ENCODE measurements at regions not wholly inside any gene's neighbourhood (a gene's known extent, or its start where the extent isn't known, plus 50 kb on each side); places are given as distances from the start of the nearest gene placed in this dataset.
A peak's percentile ranks its signal among the peaks of the same experiment; 100 is the strongest.
"Not testable (repeated sequence)": the region's sequence is repeated elsewhere in the genome, so short reads cannot be mapped to it uniquely, and the experiment has no call there.

DNA sequence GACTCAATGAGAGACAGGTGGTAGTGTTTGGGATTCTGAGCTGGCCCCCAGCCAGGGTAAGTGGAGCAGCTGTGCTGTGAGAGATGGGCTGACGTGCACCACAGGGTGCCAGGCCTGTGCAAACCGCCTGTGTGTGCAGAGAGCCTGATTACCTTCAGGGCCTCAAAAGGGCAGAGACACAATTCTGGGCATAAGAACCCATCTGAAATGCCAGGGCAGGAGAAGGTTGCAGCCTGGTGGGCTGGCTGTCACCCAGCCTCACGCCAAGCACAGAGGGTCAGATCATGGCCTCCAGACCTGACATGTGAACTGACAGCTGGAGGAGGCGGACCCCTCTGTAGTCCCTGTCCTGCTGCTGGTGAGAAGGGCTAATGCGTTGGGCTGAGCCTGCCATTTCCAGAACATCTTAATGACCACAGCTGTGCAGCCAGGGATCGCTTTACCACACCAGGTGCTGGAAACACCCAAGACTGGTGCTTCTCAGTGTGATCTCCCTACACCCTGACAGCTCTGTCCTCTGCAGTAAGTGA lies 100.9 kb downstream of the ARL4C start:
- H3K4me1 ChIP-seq (ENCODE audit: control insufficient read depth, insufficient read depth, low read length, poor library complexity, severe bottlenecking) = peaks cover 22% of the 10 kb centered on the region

DNA sequence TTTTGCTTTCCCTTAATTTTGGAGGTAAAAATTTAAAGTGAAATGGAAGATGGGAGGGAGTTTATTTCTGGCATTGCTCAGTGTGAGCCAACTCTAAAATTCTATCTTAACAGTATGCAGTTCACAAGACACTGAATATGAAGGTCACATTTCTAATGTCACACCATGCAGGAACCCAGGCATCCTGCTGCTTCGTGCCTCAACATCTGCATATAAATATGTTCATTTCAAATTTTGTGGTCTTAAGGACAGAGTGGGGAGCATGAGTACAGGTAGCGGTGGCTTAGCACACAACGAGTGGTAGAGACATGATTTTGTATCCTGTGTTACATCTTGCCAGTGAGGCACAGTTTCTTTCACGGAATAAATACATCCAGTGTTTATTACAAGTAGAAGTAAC lies 102.4 kb downstream of the ARL4C start:
- H3K4me3 ChIP-seq (ENCODE audit: insufficient read depth, low read depth, low read length, poor library complexity, severe bottlenecking) = no peak overlapping the region
- DNase-seq = no peak
- H3K9me3 ChIP-seq (ENCODE audit: control insufficient read depth, low read length) = no peaks in the 10 kb centered on the region
- H3K27ac ChIP-seq (ENCODE audit: insufficient read depth, low read length, poor library complexity, severe bottlenecking) = peak overlapping the region; percentile 62
- peaks cover 22% of the 10 kb centered on the region for H3K4me1 ChIP-seq (ENCODE audit: control insufficient read depth, insufficient read depth, low read length, poor library complexity, severe bottlenecking)
- H3K27me3 ChIP-seq (replicated peaks; ENCODE audit: control insufficient read depth, insufficient read depth, low read length, poor library complexity, severe bottlenecking) = no peaks in the 10 kb centered on the region
- no peaks in the 10 kb centered on the region for H3K36me3 ChIP-seq (ENCODE audit: control insufficient read depth, insufficient read depth, low read length)

More for the DNA sequence above, 100.9 kb downstream of the ARL4C start:
- Histone ChIP-seq H3K9me3 (ENCODE audit: control insufficient read depth, low read length) (no peaks in the 10 kb centered on the region), H3K36me3 (ENCODE audit: control insufficient read depth, insufficient read depth, low read length) (no peaks in the 10 kb centered on the region), H3K27me3 (replicated peaks; ENCODE audit: control insufficient read depth, insufficient read depth, low read length, poor library complexity, severe bottlenecking) (no peaks in the 10 kb centered on the region), H3K4me3 (ENCODE audit: insufficient read depth, low read depth, low read length, poor library complexity, severe bottlenecking) (no peak overlapping the region), H3K27ac (ENCODE audit: insufficient read depth, low read length, poor library complexity, severe bottlenecking) (no peak overlapping the region)
- no peak for DNase-seq

DNA sequence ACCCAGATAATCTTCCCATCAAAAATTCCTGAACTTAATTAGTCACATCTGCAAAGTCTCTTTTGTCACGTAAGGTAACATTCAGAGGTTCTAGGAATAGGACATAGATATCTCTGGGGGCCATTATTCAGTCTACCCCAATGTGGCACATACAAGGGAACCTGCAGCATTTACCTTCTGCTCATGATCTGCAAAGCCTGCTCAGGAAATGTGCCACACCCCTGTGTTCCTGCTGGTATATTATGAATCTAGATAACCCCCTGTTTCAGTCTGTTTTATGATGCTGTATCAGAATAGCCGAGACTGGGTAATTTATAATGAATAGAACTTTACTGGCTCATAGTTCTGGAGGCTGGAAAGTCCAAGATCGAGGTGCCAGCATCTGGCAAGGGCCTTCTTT lies 103.5 kb downstream of the ARL4C start:
- no peak for DNase-seq
- Histone ChIP-seq H3K4me3 (ENCODE audit: insufficient read depth, low read depth, low read length, poor library complexity, severe bottlenecking) (peak overlapping the region; percentile 13), H3K27ac (ENCODE audit: insufficient read depth, low read length, poor library complexity, severe bottlenecking) (peak overlapping the region; percentile 62)

DNA sequence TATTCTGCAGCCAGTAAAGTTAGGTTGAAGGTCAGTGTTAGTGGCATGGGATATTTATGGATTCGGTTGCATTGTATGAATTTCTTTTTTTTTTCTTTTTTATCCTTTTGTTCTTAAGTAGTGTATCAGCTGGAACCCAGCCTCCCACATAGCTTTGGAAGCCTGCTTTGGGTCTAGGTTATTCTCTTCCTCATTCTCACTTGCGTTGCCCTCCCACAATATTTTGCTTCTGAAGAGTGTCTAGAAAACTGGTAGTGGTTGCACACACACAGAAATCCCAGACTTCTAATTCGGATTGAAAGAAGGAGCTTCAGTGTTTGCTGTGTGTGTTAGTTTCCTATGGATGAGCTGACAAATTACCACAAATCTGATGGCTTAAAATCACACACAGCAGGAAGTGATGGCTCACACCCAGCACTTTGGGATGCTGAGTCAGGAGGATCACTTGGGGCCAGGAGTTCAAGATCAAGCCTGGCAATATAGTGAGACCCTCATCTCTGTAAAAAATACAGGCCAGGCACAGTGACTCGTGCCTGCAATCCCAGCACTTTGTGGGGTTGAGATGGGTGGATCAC lies 104.8 kb downstream of the ARL4C start:
- peaks cover 22% of the 10 kb centered on the region for H3K4me1 ChIP-seq (ENCODE audit: control insufficient read depth, insufficient read depth, low read length, poor library complexity, severe bottlenecking)
- no peak overlapping the region for H3K27ac ChIP-seq (ENCODE audit: insufficient read depth, low read length, poor library complexity, severe bottlenecking)
- no peaks in the 10 kb centered on the region for H3K36me3 ChIP-seq (ENCODE audit: control insufficient read depth, insufficient read depth, low read length)
- H3K27me3 ChIP-seq (replicated peaks; ENCODE audit: control insufficient read depth, insufficient read depth, low read length, poor library complexity, severe bottlenecking) = no peaks in the 10 kb centered on the region
- DNase-seq = no peak
- no peaks in the 10 kb centered on the region for H3K9me3 ChIP-seq (ENCODE audit: control insufficient read depth, low read length)
- H3K4me3 ChIP-seq (ENCODE audit: insufficient read depth, low read depth, low read length, poor library complexity, severe bottlenecking) = no peak overlapping the region

More for the DNA sequence above, 103.5 kb downstream of the ARL4C start:
- Histone ChIP-seq H3K27me3 (replicated peaks; ENCODE audit: control insufficient read depth, insufficient read depth, low read length, poor library complexity, severe bottlenecking) (no peaks in the 10 kb centered on the region), H3K36me3 (ENCODE audit: control insufficient read depth, insufficient read depth, low read length) (no peaks in the 10 kb centered on the region), H3K4me1 (ENCODE audit: control insufficient read depth, insufficient read depth, low read length, poor library complexity, severe bottlenecking) (peaks cover 22% of the 10 kb centered on the region), H3K9me3 (ENCODE audit: control insufficient read depth, low read length) (no peaks in the 10 kb centered on the region)

DNA sequence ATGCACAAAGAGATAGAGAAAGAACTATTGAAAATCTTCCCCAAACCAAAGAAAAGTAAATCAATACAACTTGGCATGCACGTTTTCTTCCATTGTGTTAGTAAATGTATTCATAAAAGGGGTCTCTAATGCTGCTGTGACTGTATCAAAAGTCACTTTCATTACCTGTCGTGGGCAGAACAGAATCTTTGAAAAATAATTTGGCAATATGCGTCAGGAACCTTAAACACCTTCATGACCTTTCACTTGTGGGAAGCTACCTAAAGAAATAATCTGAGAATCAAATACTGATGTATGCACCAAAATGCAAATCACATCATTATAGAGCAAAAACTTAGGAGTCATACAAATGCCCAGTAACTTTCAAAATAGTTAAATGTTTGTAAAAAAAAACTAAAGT lies 105.3 kb downstream of the ARL4C start:
- H3K9me3 ChIP-seq (ENCODE audit: control insufficient read depth, low read length) = no peaks in the 10 kb centered on the region
- no peaks in the 10 kb centered on the region for H3K27me3 ChIP-seq (replicated peaks; ENCODE audit: control insufficient read depth, insufficient read depth, low read length, poor library complexity, severe bottlenecking)
- H3K4me1 ChIP-seq (ENCODE audit: control insufficient read depth, insufficient read depth, low read length, poor library complexity, severe bottlenecking) = peaks cover 22% of the 10 kb centered on the region
- H3K36me3 ChIP-seq (ENCODE audit: control insufficient read depth, insufficient read depth, low read length) = no peaks in the 10 kb centered on the region
- DNase-seq = no peak
- no peak overlapping the region for H3K4me3 ChIP-seq (ENCODE audit: insufficient read depth, low read depth, low read length, poor library complexity, severe bottlenecking)
- no peak overlapping the region for H3K27ac ChIP-seq (ENCODE audit: insufficient read depth, low read length, poor library complexity, severe bottlenecking)

DNA sequence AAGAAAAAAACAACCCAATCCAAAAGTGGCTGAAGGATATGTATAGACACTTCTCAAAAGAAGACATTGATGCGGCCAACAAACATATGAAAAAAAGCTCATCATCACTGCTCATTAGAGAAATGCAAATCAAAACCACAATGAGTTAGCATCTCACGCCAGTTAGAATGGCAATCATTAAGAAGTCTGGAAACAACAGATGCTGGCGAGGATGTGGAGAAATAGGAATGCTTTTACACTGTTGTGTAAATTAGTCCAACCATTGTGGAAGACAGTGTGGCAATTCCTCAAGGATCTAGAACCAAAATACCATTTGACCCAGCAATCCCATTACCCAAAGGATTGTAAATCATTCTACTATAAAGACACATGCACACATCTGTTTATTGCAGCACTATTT lies 107.2 kb downstream of the ARL4C start:
- not testable (repeated sequence) for H3K36me3 ChIP-seq (ENCODE audit: control insufficient read depth, insufficient read depth, low read length); H3K27me3 ChIP-seq (replicated peaks; ENCODE audit: control insufficient read depth, insufficient read depth, low read length, poor library complexity, severe bottlenecking); H3K27ac ChIP-seq (ENCODE audit: insufficient read depth, low read length, poor library complexity, severe bottlenecking); DNase-seq; H3K4me3 ChIP-seq (ENCODE audit: insufficient read depth, low read depth, low read length, poor library complexity, severe bottlenecking); H3K9me3 ChIP-seq (ENCODE audit: control insufficient read depth, low read length)
- peaks cover 22% of the 10 kb centered on the region for H3K4me1 ChIP-seq (ENCODE audit: control insufficient read depth, insufficient read depth, low read length, poor library complexity, severe bottlenecking)

DNA sequence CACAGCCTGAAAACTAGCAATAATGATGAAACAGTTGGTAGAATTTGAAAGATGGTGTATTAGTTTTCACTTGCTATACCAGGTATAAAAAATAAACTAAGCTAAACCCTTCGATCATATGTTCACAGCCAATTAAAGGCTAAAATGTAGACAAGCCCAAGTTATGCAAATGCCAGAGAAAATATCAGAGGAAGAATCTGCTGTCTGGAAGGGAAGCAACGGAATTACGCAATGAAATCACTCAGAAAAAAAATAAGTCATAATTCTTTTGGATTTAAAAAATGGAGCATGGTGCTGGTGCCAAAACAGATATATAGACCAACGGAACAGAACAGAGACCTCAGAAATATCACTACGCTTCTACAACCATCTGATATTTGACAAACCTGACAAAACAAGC lies 108.3 kb downstream of the ARL4C start:
- H3K4me3 ChIP-seq (ENCODE audit: insufficient read depth, low read depth, low read length, poor library complexity, severe bottlenecking) = no peak overlapping the region
- H3K27ac ChIP-seq (ENCODE audit: insufficient read depth, low read length, poor library complexity, severe bottlenecking) = no peak overlapping the region
- H3K4me1 ChIP-seq (ENCODE audit: control insufficient read depth, insufficient read depth, low read length, poor library complexity, severe bottlenecking) = peaks cover 18% of the 10 kb centered on the region
- DNase-seq = no peak
- no peaks in the 10 kb centered on the region for H3K9me3 ChIP-seq (ENCODE audit: control insufficient read depth, low read length)
- no peaks in the 10 kb centered on the region for H3K36me3 ChIP-seq (ENCODE audit: control insufficient read depth, insufficient read depth, low read length)
- H3K27me3 ChIP-seq (replicated peaks; ENCODE audit: control insufficient read depth, insufficient read depth, low read length, poor library complexity, severe bottlenecking) = no peaks in the 10 kb centered on the region

DNA sequence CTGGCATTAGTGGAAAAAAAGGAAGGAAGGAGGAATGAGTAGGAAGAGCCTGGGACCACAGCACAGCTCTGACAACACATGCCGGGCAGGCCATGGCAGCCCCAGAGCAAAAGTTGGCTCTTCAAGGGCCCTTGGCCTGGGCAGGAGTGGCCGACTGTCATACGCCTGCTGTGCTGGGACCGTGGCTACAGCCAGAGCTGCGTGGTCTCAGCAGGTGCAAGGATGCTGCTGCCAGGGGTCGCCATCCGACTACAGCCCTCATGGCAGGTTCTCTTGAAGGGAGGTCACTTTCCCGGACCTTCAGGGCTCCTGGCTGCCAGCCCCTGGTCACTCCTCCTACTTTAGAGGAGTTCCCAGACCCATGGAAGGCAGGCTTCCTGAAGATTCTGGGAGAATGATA lies 109.9 kb downstream of the ARL4C start:
- no peak for DNase-seq
- Histone ChIP-seq H3K27ac (ENCODE audit: insufficient read depth, low read length, poor library complexity, severe bottlenecking) (no peak overlapping the region), H3K9me3 (ENCODE audit: control insufficient read depth, low read length) (no peaks in the 10 kb centered on the region), H3K4me3 (ENCODE audit: insufficient read depth, low read depth, low read length, poor library complexity, severe bottlenecking) (no peak overlapping the region), H3K27me3 (replicated peaks; ENCODE audit: control insufficient read depth, insufficient read depth, low read length, poor library complexity, severe bottlenecking) (no peaks in the 10 kb centered on the region), H3K4me1 (ENCODE audit: control insufficient read depth, insufficient read depth, low read length, poor library complexity, severe bottlenecking) (peaks cover 1% of the 10 kb centered on the region), H3K36me3 (ENCODE audit: control insufficient read depth, insufficient read depth, low read length) (no peaks in the 10 kb centered on the region)

DNA sequence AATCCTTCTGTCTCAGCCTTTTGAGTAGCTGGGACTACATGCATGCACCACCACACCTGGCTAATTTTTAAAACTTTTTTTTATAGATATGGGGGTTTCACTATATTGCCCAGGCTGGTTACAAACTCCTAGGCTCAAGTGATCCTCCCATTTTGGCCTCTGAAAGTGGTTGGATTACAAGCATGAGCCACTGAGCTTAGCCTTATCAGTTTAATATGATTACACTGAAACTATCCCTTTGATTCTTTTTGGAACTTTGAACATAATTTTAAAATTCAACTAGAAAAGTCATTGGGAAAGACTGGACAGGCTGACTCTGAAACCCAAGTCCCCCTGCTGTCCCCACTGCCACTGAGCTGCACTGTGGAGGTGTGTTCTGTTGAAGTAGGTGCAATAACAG lies 114.8 kb downstream of the ARL4C start:
- H3K27ac ChIP-seq (ENCODE audit: insufficient read depth, low read length, poor library complexity, severe bottlenecking) = no peak overlapping the region
- no peaks in the 10 kb centered on the region for H3K9me3 ChIP-seq (ENCODE audit: control insufficient read depth, low read length)
- H3K4me1 ChIP-seq (ENCODE audit: control insufficient read depth, insufficient read depth, low read length, poor library complexity, severe bottlenecking) = no peaks in the 10 kb centered on the region
- DNase-seq = no peak
- H3K36me3 ChIP-seq (ENCODE audit: control insufficient read depth, insufficient read depth, low read length) = no peaks in the 10 kb centered on the region
- no peaks in the 10 kb centered on the region for H3K27me3 ChIP-seq (replicated peaks; ENCODE audit: control insufficient read depth, insufficient read depth, low read length, poor library complexity, severe bottlenecking)
- no peak overlapping the region for H3K4me3 ChIP-seq (ENCODE audit: insufficient read depth, low read depth, low read length, poor library complexity, severe bottlenecking)

DNA sequence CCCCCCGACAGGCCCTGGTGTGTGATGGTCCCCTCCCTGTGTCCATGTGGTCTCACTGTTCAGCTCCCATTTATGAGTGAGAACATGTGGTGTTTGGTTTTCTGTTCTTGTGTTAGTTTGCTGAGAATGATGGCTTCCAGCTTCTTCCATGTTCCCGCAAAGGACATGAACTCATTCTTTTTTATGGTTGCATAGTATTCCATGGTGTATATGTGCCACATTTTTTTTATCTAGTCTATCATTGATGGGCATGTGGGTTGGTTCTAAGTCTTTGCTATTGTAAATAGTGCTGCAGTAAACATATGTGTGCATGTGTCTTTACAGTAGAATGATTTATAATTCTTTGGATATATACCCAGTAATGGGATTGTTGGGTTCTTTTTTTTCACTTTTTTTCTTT lies 117.9 kb downstream of the ARL4C start:
- not testable (repeated sequence) for DNase-seq; H3K36me3 ChIP-seq (ENCODE audit: control insufficient read depth, insufficient read depth, low read length); H3K9me3 ChIP-seq (ENCODE audit: control insufficient read depth, low read length); H3K27me3 ChIP-seq (replicated peaks; ENCODE audit: control insufficient read depth, insufficient read depth, low read length, poor library complexity, severe bottlenecking); H3K27ac ChIP-seq (ENCODE audit: insufficient read depth, low read length, poor library complexity, severe bottlenecking); H3K4me1 ChIP-seq (ENCODE audit: control insufficient read depth, insufficient read depth, low read length, poor library complexity, severe bottlenecking); H3K4me3 ChIP-seq (ENCODE audit: insufficient read depth, low read depth, low read length, poor library complexity, severe bottlenecking)

All from effector memory CD4-positive, alpha-beta T cell (primary cell).